Endothelial cell of umbilical vein (primary cell): ENCODE measurements at regions not wholly inside any gene's neighbourhood (a gene's known extent, or its start where the extent isn't known, plus 50 kb on each side); places are given as distances from the start of the nearest gene placed in this dataset.

Experiments used
- CTCF ChIP-seq, 2 donors: IDR thresholded peaks; 1 replicate in 1 of 2; 2 replicates in 1 of 2; pipeline ENCODE4 v1.5.1; 2011; ENCODE audit warnings: low read length in 2 of 2, mild to moderate bottlenecking in 2 of 2, moderate library complexity in 2 of 2, control low read depth in 1 of 2, inconsistent platforms in 1 of 2, low read depth in 1 of 2; ENCODE audit not compliant: insufficient read depth in 1 of 2; ENCODE audit errors: extremely low read depth in 1 of 2
- FOS ChIP-seq: IDR thresholded peaks from 2 replicates; pipeline ENCODE4 v1.6.1; 2011; ENCODE audit warnings: mild to moderate bottlenecking, low read length, moderate library complexity, borderline replicate concordance; ENCODE audit not compliant: insufficient read depth
- MYC ChIP-seq: IDR thresholded peaks from one replicate; pipeline ENCODE4 v1.6.1; 2011; ENCODE audit warnings: mild to moderate bottlenecking, low read depth, low read length

- TF ChIP-seq CTCF (IDR thresholded peaks at IDR 0.05; ENCODE audit: extremely low read depth in 1 of 2, insufficient read depth in 1 of 2, low read depth in 1 of 2, low read length in 2 of 2) (no peak), MYC (no peak), FOS (no peak)
Measured at GRCh38 chr18:65380571-65380970, 370.2 kb upstream of the CDH7 start.
